GM12873 (cell line): ENCODE measurements at regions not wholly inside any gene's neighbourhood (a gene's known extent, or its start where the extent isn't known, plus 50 kb on each side); places are given as distances from the start of the nearest gene placed in this dataset.

Experiments used
- TF ChIP-seq, protein P1 (sequence below): IDR thresholded peaks from 2 replicates; pipeline ENCODE4 v1.5.1; 2012; ENCODE audit warnings: low read depth, mild to moderate bottlenecking, moderate library complexity, low read length, control low read depth; ENCODE audit not compliant: insufficient read depth; ENCODE audit errors: missing control alignments

DNA sequence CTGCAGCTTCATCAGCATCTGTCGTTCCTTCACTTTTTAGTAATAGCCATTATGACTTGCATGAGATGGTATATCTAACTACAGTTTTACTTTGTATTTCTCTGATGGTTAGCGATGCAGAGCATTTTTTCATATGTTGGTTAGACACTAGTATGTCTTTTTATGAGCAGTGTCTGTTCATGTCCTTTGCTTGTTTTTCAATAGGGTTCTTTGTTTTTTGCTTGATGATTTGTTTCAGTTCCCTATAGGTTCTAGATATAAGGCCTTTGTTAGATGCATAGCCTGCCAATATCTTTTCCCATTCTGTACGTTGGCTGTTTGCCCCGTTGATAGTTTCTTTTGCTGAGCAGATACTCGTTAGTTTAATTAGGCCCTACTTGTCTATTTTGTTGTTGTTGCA is 487.2 kb upstream of the BCHE start:
- TF ChIP-seq, protein P1, sequence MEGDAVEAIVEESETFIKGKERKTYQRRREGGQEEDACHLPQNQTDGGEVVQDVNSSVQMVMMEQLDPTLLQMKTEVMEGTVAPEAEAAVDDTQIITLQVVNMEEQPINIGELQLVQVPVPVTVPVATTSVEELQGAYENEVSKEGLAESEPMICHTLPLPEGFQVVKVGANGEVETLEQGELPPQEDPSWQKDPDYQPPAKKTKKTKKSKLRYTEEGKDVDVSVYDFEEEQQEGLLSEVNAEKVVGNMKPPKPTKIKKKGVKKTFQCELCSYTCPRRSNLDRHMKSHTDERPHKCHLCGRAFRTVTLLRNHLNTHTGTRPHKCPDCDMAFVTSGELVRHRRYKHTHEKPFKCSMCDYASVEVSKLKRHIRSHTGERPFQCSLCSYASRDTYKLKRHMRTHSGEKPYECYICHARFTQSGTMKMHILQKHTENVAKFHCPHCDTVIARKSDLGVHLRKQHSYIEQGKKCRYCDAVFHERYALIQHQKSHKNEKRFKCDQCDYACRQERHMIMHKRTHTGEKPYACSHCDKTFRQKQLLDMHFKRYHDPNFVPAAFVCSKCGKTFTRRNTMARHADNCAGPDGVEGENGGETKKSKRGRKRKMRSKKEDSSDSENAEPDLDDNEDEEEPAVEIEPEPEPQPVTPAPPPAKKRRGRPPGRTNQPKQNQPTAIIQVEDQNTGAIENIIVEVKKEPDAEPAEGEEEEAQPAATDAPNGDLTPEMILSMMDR, result no peak

DNA sequence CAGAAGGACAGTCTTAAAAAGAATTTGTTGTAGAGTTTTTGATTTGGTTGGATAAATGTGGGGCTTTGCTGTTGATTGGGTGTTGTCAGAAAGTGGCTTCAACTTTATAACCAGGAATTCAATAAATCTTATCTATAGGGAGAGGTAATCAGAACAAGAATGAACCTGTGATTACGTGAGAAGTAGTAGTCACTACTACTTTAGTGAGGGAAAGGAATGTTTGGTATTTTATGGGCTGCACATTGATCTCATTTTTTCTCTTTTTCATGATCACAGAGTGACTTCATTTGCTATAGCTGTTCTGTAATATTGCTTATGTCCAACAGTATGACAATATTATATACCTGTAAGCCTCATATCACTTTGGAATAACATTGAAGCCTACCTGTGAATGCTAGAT is 485.2 kb upstream of the BCHE start:
- TF ChIP-seq, protein P1, result no peak

DNA sequence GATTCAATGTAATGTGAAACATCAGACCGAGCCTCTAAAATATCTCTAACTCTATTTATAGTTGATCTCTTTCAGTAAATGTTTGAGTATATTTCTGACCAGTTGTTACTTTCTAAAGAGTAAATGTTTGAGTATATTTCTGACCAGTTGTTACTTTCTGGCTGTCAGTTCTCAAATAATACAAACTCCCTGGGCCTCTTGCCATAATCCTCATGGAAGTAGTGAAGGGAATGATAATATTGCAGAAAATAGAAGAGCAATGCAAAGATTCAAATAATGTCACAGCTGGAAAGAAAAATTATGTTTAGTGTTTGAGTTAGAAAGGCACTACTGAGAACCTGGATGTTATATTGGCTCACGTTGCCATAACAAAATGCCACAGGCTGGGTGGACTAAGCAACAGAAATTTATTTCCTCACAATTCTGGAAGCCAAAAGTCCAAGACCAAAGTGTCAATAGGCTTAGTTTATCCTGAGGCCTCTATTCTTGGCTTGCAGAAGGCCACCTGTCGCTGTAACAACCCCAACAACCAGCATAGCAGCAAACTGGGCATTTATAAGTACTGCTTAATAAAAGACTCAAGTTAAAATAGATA is 470.6 kb upstream of the BCHE start:
- TF ChIP-seq, protein P1, result no peak

- TF ChIP-seq, protein P1, result no peak
Measured at GRCh38 chr3:166304584-166304983, 467.4 kb upstream of the BCHE start.

GRCh38 chr3:166303681-166304080 is 466.5 kb upstream of the BCHE start:
- TF ChIP-seq, protein P1, result no peak

DNA sequence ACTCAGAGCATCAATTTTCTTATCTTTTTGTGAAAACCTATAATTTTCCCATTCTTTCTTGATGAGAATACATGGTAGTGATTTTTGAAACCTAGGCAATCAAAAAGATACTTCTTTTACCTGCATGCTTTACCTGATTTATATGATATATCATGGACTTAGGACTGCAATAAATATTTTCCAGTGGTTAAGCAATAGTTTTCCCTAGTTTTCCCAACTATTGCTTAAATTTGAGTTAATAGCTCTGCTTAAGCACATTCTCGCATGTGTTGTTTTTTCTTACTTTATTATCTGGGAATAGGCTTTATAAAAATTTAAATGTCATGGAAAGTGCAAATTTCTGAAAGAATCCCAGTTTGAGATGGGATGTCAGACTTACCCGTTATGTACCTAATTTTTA is 465.1 kb upstream of the BCHE start:
- TF ChIP-seq, protein P1, result no peak

DNA sequence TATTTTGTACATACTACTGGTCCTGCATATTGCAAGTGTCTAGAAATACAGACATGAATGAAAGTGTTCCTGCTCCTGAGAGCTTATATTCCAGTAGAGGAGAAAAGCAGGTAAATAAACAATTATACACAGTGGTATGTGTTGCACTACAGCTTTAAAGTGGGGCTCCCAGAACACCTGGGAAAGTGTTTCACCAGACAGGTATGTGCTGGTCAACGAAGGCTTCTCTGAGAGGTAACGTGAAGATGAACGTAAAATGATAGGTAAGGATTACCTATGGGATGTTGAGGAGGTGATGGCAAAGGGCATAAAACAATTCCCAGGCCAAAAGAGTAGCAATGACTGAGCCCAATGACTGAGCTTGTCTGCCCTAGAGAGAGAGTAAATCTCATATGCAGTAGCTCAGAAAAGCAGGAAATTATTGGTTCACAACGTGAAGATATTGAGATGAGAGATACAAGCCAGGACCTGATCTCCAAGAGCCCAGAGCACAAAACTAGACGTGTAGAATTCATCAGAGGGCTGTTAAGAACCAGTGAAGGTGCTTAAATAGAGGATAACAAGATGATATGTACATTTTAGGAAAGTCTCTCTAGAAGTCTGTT is 459.1 kb upstream of the BCHE start:
- TF ChIP-seq, protein P1, result no peak
